GM06990 (cell line): ENCODE measurements at regions not wholly inside any gene's neighbourhood (a gene's known extent, or its start where the extent isn't known, plus 50 kb on each side); places are given as distances from the start of the nearest gene placed in this dataset.

ENCODE experiments used
- DNase-seq: peaks from one replicate; pipeline ENCODE4 v3.0.0-alpha.2; 2011; ENCODE audit not compliant: insufficient read length; ENCODE audit errors: extremely low read depth
- H3K27me3 ChIP-seq: replicated peaks from 2 replicates; pipeline ENCODE4 v1.6.0; 2011; ENCODE audit warnings: low read length; ENCODE audit not compliant: control insufficient read depth, insufficient read depth
- H3K36me3 ChIP-seq: 2 replicates; pipeline ENCODE4 v1.5.1; 2011; ENCODE audit warnings: low read length; ENCODE audit not compliant: control insufficient read depth, insufficient read depth
- H3K4me3 ChIP-seq: replicated peaks from 2 replicates; pipeline ENCODE4 v1.5.1; 2011; ENCODE audit warnings: low read depth, mild to moderate bottlenecking, control low read depth, low read length
- CTCF ChIP-seq: IDR thresholded peaks from 2 replicates; pipeline ENCODE4 v1.5.1; 2011; ENCODE audit warnings: low read length, control low read depth, mild to moderate bottlenecking, inconsistent platforms; ENCODE audit not compliant: insufficient read depth, poor library complexity, severe bottlenecking

DNA sequence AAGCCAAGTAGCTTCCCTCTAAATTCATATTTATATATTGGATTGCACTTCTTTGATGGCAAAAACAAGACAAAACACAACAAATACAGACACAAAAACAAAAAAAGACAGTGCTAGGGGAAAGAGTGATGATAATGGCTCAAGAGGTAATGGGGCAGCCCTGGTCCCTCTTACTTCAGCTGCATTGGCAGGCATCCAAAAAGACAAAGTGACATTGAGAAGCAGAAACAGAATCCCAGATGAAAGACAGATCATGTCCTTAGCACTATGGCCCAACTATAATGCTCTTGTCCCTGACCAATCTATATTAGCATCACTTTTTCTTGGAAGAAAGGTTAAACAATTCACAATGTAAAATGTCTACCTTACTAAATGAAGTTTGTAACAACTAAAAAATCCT lies 76.2 kb downstream of the GPR85 start:
- no peak overlapping the region for H3K4me3 ChIP-seq
- H3K27me3 ChIP-seq: no peaks in the 10 kb centered on the region
- H3K36me3 ChIP-seq: no peaks in the 10 kb centered on the region
- no peak for DNase-seq
- no peak for TF ChIP-seq CTCF

- H3K36me3 ChIP-seq: no peaks in the 10 kb centered on the region
- no peak overlapping the region for H3K4me3 ChIP-seq
- TF ChIP-seq CTCF: no peak
- no peaks in the 10 kb centered on the region for H3K27me3 ChIP-seq
- no peak for DNase-seq
Measured at GRCh38 chr7:113008755-113009154, 77.9 kb downstream of the GPR85 start.

DNA sequence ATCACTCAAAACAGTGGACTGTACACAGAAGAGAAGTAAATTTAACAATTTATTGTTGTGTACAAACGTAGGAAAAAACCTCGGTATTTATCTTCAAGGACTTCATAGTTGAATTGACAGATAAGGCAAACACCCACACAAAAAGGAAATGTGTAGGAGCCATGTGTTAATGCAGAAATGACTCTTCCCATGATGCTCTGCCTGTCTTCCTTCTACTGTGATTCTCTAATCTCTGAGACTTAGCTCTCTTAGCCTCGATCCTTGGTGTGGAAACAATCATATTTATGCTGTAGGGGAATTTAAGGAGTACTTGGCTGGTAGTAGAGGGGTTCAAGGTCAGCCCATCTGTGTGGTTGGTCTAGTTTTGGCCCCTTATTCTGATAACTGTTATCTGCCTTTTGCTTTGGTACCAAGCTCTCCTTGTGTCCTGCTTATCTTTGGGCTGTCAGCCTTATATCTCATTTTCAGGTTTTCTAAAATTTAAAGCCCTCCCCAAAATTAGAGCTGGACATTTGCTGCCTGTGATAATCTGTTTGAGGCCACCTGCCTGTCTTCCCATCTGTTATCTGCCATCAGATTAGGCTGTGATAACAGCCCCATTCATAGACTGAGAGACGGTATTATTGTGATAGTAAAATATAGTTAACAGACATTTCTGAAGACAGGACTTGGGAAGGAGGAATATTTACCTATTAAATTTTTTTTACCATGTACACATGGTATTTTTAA lies 81.7 kb downstream of the GPR85 start:
- Histone ChIP-seq H3K4me3 (no peak overlapping the region), H3K36me3 (no peaks in the 10 kb centered on the region), H3K27me3 (no peaks in the 10 kb centered on the region)
- no peak for TF ChIP-seq CTCF
- no peak for DNase-seq

DNA sequence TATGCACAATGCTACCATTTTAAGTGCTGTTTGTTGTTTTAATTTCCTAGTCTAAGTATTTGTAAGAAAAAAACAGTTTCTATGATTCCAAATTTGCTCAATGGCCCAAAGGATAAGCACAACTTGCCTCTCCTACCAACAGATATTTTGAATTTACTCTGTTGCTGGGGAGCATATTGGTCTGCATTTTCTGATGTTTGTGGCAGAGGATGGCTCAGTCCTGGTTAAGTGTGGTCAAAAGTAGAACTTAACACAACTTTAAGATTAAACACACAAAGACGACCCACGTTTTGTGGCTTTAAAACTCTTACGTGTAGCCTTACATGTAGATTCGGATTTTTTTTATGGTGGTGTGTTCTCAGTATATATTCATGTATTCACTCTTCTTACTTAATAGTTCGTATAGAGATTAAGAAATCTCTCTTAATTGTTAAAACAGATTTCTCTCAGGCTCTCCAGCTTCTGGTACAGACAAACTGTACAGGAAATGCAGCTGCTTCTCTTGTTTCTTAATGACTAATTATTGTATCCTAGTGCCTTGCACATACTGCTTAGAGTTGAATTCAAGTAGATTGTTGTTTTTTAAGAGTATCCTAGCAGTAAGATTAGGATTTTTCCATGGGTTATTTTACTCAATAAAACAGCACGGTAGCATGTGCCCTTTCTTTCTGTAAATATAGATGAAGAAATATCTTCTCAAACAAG lies 86.2 kb downstream of the GPR85 start:
- Histone ChIP-seq H3K36me3 (no peaks in the 10 kb centered on the region), H3K27me3 (no peaks in the 10 kb centered on the region), H3K4me3 (no peak overlapping the region)
- no peak for DNase-seq
- TF ChIP-seq CTCF: no peak

DNA sequence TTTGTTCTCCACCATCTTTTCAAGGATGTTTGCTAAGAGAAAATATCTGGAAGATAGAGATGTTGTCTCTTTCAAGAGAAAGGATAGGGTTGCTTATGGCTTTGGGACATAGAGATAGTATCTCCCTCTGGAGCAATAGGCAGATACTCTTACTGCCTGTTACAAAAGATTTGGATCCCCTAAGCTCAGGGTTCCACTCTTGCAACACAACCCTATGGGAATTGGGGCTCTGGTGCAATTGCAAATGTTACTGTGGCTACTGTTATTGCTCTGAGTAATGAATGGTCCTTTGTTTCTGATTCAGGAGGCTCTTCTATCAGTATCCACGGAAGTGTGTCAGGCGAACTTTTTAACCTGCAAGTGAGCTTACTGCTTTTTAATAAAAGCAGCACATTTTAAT lies 88.8 kb downstream of the GPR85 start:
- Histone ChIP-seq H3K36me3 (no peaks in the 10 kb centered on the region), H3K27me3 (no peaks in the 10 kb centered on the region), H3K4me3 (no peak overlapping the region)
- DNase-seq: no peak
- TF ChIP-seq CTCF: no peak
